ENCODE measurements at regions not wholly inside any gene's neighbourhood (a gene's known extent, or its start where the extent isn't known, plus 50 kb on each side); places are given as distances from the start of the nearest gene placed in this dataset.
A peak's percentile ranks its signal among the peaks of the same experiment; 100 is the strongest.

GRCh38 chr1:219773775-219774174 lies 154.6 kb downstream of the SLC30A10 start:
- no peak for TF ChIP-seq CTCF (conservative IDR thresholded peaks at IDR 0.05; ENCODE audit: low read length)
- no peak for DNase-seq (ENCODE audit: low read depth)
- H3K4me3 ChIP-seq (ENCODE audit: low read length), result no peak overlapping the region

GRCh38 chr1:219773110-219773509 lies 155.2 kb downstream of the SLC30A10 start:
- no peak for DNase-seq (ENCODE audit: low read depth)
- no peak overlapping the region for H3K4me3 ChIP-seq (ENCODE audit: low read length)
- no peak for TF ChIP-seq CTCF (conservative IDR thresholded peaks at IDR 0.05; ENCODE audit: low read length)

GRCh38 chr1:219772265-219773036 lies 155.9 kb downstream of the SLC30A10 start:
- H3K4me3 ChIP-seq (ENCODE audit: low read length), result no peak overlapping the region
- no peak for TF ChIP-seq CTCF (conservative IDR thresholded peaks at IDR 0.05; ENCODE audit: low read length)
- no peak for DNase-seq (ENCODE audit: low read depth)

GRCh38 chr1:219771080-219771479 lies 157.3 kb downstream of the SLC30A10 start:
- no peak overlapping the region for H3K4me3 ChIP-seq (ENCODE audit: low read length)
- TF ChIP-seq CTCF (conservative IDR thresholded peaks at IDR 0.05; ENCODE audit: low read length), result no peak
- peak; percentile 80 for DNase-seq (ENCODE audit: low read depth)

GRCh38 chr1:219763321-219763720 lies 150.4 kb upstream of the ZC3H11B start:
- DNase-seq (ENCODE audit: low read depth), result no peak
- TF ChIP-seq CTCF (conservative IDR thresholded peaks at IDR 0.05; ENCODE audit: low read length), result no peak
- no peak overlapping the region for H3K4me3 ChIP-seq (ENCODE audit: low read length)

GRCh38 chr1:219761208-219761860 lies 148.4 kb upstream of the ZC3H11B start:
- no peak for TF ChIP-seq CTCF (conservative IDR thresholded peaks at IDR 0.05; ENCODE audit: low read length)
- DNase-seq (ENCODE audit: low read depth), result no peak

GRCh38 chr1:219759095-219759494 lies 146.2 kb upstream of the ZC3H11B start:
- TF ChIP-seq CTCF (conservative IDR thresholded peaks at IDR 0.05; ENCODE audit: low read length), result no peak
- DNase-seq (ENCODE audit: low read depth), result no peak
- no peak overlapping the region for H3K4me3 ChIP-seq (ENCODE audit: low read length)

More at GRCh38 chr1:219761208-219761860, 148.4 kb upstream of the ZC3H11B start:
- no peak overlapping the region for H3K4me3 ChIP-seq (ENCODE audit: low read length)

All from AG10803 (cell line).